ENCODE measurements at regions not wholly inside any gene's neighbourhood (a gene's known extent, or its start where the extent isn't known, plus 50 kb on each side); places are given as distances from the start of the nearest gene placed in this dataset.

- Histone ChIP-seq H3K9me3 (ENCODE audit: insufficient read depth, low read length, severe bottlenecking) (no peaks in the 10 kb centered on the region), H3K36me3 (ENCODE audit: insufficient read depth, low read length) (no peaks in the 10 kb centered on the region), H3K4me2 (ENCODE audit: insufficient read depth, low read length) (no peak overlapping the region), H3K9ac (ENCODE audit: low read depth, low read length) (no peak overlapping the region), H2AFZ (ENCODE audit: low read depth, low read length) (no peak overlapping the region), H3K79me2 (ENCODE audit: insufficient read depth, low read length) (no peaks in the 10 kb centered on the region), H3K4me3 (ENCODE audit: low read depth in 1 of 2, low read length in 2 of 2) (no peak overlapping the region), H3K27me3 (ENCODE audit: insufficient read depth, low read length, poor library complexity) (peaks cover 12% of the 10 kb centered on the region), H3K4me1 (ENCODE audit: insufficient read depth, low read length) (no peaks in the 10 kb centered on the region), H3K27ac (ENCODE audit: low read length) (no peak overlapping the region), H4K20me1 (ENCODE audit: insufficient read depth, low read length) (no peaks in the 10 kb centered on the region)
- no peak for ATAC-seq (ENCODE audit: insufficient read depth, low read depth)
- TF ChIP-seq EZH2 (IDR thresholded peaks at IDR 0.05; ENCODE audit: borderline replicate concordance, low read depth, low read length, severe bottlenecking): no peak
- no peak for DNase-seq
Measured at GRCh38 chr20:12913781-12914443, 94.9 kb upstream of the SPTLC3 start.

- H3K4me2 ChIP-seq (ENCODE audit: insufficient read depth, low read length): no peak overlapping the region
- TF ChIP-seq CTCF (IDR thresholded peaks at IDR 0.05; ENCODE audit: borderline replicate concordance, extremely low read depth, low read length, poor library complexity, severe bottlenecking): no peak
- no peak for TF ChIP-seq EZH2 (IDR thresholded peaks at IDR 0.05; ENCODE audit: borderline replicate concordance, low read depth, low read length, severe bottlenecking)
- ATAC-seq (ENCODE audit: insufficient read depth, low read depth): no peak
Measured at GRCh38 chr20:12914804-12915203, 94.0 kb upstream of the SPTLC3 start.

GRCh38 chr20:12916699-12917098, 92.1 kb upstream of the SPTLC3 start:
- no peaks in the 10 kb centered on the region for H4K20me1 ChIP-seq (ENCODE audit: insufficient read depth, low read length)

More at GRCh38 chr20:12914804-12915203, 94.0 kb upstream of the SPTLC3 start:
- Histone ChIP-seq H3K27ac (ENCODE audit: low read length) (no peak overlapping the region), H3K4me1 (ENCODE audit: insufficient read depth, low read length) (no peaks in the 10 kb centered on the region), H3K79me2 (ENCODE audit: insufficient read depth, low read length) (no peaks in the 10 kb centered on the region), H3K27me3 (ENCODE audit: insufficient read depth, low read length, poor library complexity) (peaks cover 10% of the 10 kb centered on the region), H2AFZ (ENCODE audit: low read depth, low read length) (no peak overlapping the region), H4K20me1 (ENCODE audit: insufficient read depth, low read length) (no peaks in the 10 kb centered on the region), H3K4me3 (ENCODE audit: low read depth in 1 of 2, low read length in 2 of 2) (no peak overlapping the region), H3K9me3 (ENCODE audit: insufficient read depth, low read length, severe bottlenecking) (no peaks in the 10 kb centered on the region), H3K9ac (ENCODE audit: low read depth, low read length) (no peak overlapping the region), H3K36me3 (ENCODE audit: insufficient read depth, low read length) (no peaks in the 10 kb centered on the region)
- DNase-seq: no peak

More at GRCh38 chr20:12916699-12917098, 92.1 kb upstream of the SPTLC3 start:
- H3K9me3 ChIP-seq (ENCODE audit: insufficient read depth, low read length, severe bottlenecking): no peaks in the 10 kb centered on the region
- no peaks in the 10 kb centered on the region for H3K36me3 ChIP-seq (ENCODE audit: insufficient read depth, low read length)
- DNase-seq (no peak), ATAC-seq (ENCODE audit: insufficient read depth, low read depth) (no peak)
- H3K27ac ChIP-seq (ENCODE audit: low read length): no peak overlapping the region
- no peaks in the 10 kb centered on the region for H3K79me2 ChIP-seq (ENCODE audit: insufficient read depth, low read length)
- no peaks in the 10 kb centered on the region for H3K4me1 ChIP-seq (ENCODE audit: insufficient read depth, low read length)
- H2AFZ ChIP-seq (ENCODE audit: low read depth, low read length): no peak overlapping the region
- peaks cover 7% of the 10 kb centered on the region for H3K27me3 ChIP-seq (ENCODE audit: insufficient read depth, low read length, poor library complexity)
- TF ChIP-seq CTCF (IDR thresholded peaks at IDR 0.05; ENCODE audit: borderline replicate concordance, extremely low read depth, low read length, poor library complexity, severe bottlenecking) (no peak), EZH2 (IDR thresholded peaks at IDR 0.05; ENCODE audit: borderline replicate concordance, low read depth, low read length, severe bottlenecking) (no peak)
- H3K9ac ChIP-seq (ENCODE audit: low read depth, low read length): no peak overlapping the region
- no peak overlapping the region for H3K4me3 ChIP-seq (ENCODE audit: low read depth in 1 of 2, low read length in 2 of 2)
- H3K4me2 ChIP-seq (ENCODE audit: insufficient read depth, low read length): no peak overlapping the region
